ENCODE measurements at regions not wholly inside any gene's neighbourhood (a gene's known extent, or its start where the extent isn't known, plus 50 kb on each side); places are given as distances from the start of the nearest gene placed in this dataset.

DNA sequence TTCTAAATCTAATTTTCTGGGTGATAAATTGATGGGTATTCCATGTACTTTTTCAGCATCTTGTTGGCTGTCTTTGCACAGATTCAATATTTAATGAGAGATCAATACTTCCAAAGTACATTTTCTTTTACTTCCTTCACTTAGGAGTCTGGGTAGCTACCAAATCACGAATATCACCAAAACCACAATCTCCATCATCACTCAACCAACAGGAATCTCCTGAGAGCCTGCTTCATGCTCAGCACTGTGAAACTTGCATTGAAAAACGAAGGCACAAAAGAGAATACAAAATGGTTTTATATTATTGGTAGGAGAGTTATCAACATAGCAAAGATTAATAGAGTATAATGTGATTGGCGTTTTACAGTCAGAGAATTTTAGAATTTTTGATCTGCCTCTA lies 261.5 kb upstream of the DSEL start:
- no peaks in the 10 kb centered on the region for H3K36me3 ChIP-seq (ENCODE audit: control insufficient read depth in 2 of 4, insufficient read depth in 4 of 4, low read length in 3 of 4)
- H2BK120ac ChIP-seq (replicated peaks; ENCODE audit: low read depth, low read length), result no peak overlapping the region
- H3K27ac ChIP-seq (ENCODE audit: low read depth, low read length), result no peak overlapping the region
- no peak overlapping the region for H3K14ac ChIP-seq (ENCODE audit: insufficient read length)
- no peak overlapping the region for H2BK20ac ChIP-seq (ENCODE audit: low read length)
- no peak overlapping the region for H2BK12ac ChIP-seq (ENCODE audit: low read depth, low read length)
- no peak overlapping the region for H2BK5ac ChIP-seq (ENCODE audit: low read depth, low read length)
- H3K4me3 ChIP-seq (ENCODE audit: extremely low read depth in 1 of 4, insufficient read depth in 2 of 4, low read depth in 3 of 4, low read length in 4 of 4), result no peak overlapping the region
- H4K20me1 ChIP-seq (replicated peaks in 1 of 2; ENCODE audit: control insufficient read depth in 1 of 2, insufficient read depth in 2 of 2, low read length in 2 of 2), result no peaks in the 10 kb centered on the region
- H4K8ac ChIP-seq (ENCODE audit: extremely low read depth, insufficient read depth, low read length), result no peak overlapping the region
- 87 to 100% methylated on average over 1 to 3 of the region's 3 CpGs for WGBS, 2 experiments (ENCODE audit: extremely low coverage in 1 of 2, insufficient coverage in 1 of 2, insufficient read length in 1 of 2, insufficient replicate concordance in 2 of 2, low coverage in 1 of 2, low lambda C conversion rate in 2 of 2, missing lambda C conversion rate in 1 of 2)
- no peak overlapping the region for H2BK15ac ChIP-seq (ENCODE audit: low read length)
- no peaks in the 10 kb centered on the region for H3K4me1 ChIP-seq (replicated peaks in 1 of 4; ENCODE audit: control insufficient read depth in 3 of 4, insufficient read depth in 4 of 4, low read length in 3 of 4)
- H3K9ac ChIP-seq (replicated peaks in 1 of 4; ENCODE audit: extremely low read depth in 1 of 4, low read depth in 3 of 4, low read length in 3 of 4), result no peak overlapping the region
- H2AK5ac ChIP-seq (ENCODE audit: low read depth, low read length), result no peak overlapping the region
- H4K91ac ChIP-seq (replicated peaks; ENCODE audit: insufficient read length, low read length), result no peak overlapping the region
- no peaks in the 10 kb centered on the region for H3K79me2 ChIP-seq (ENCODE audit: control insufficient read depth in 1 of 2, insufficient read depth in 2 of 2, low read length in 2 of 2)
- H4K5ac ChIP-seq (ENCODE audit: insufficient read length, low read depth, low read length), result no peak overlapping the region
- no peak overlapping the region for H3K56ac ChIP-seq (replicated peaks; ENCODE audit: insufficient read length, low read depth, low read length)
- no peaks in the 10 kb centered on the region for H3K23me2 ChIP-seq (ENCODE audit: low read depth, low read length)
- no peak for TF ChIP-seq RBBP5 (IDR thresholded peaks at IDR 0.05; ENCODE audit: borderline replicate concordance, low read depth, low read length)
- TF ChIP-seq, protein P1, sequence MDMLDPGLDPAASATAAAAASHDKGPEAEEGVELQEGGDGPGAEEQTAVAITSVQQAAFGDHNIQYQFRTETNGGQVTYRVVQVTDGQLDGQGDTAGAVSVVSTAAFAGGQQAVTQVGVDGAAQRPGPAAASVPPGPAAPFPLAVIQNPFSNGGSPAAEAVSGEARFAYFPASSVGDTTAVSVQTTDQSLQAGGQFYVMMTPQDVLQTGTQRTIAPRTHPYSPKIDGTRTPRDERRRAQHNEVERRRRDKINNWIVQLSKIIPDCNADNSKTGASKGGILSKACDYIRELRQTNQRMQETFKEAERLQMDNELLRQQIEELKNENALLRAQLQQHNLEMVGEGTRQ (IDR thresholded peaks at IDR 0.05; ENCODE audit: low read length), result no peak
- TF ChIP-seq MAFK (IDR thresholded peaks at IDR 0.05; ENCODE audit: low read depth, low read length), result no peak
- TF ChIP-seq ATF2 (IDR thresholded peaks at IDR 0.05; ENCODE audit: low read length), result no peak
- no peak for TF ChIP-seq CHD2 (IDR thresholded peaks at IDR 0.05; ENCODE audit: low read length)
- no peak for TF ChIP-seq SIX5 (IDR thresholded peaks at IDR 0.05; ENCODE audit: low read depth, low read length)
- H3K4ac ChIP-seq (replicated peaks; ENCODE audit: insufficient read length, low read depth, low read length), result no peak overlapping the region
- ChIA-PET POLR2A (ENCODE audit: partially characterized antibody) (no interaction called here), CTCF (ENCODE audit: partially characterized antibody) (no interaction called here)
- DNase-seq (ENCODE audit: low read depth in 1 of 2, low spot score in 2 of 2) (no peak), FAIRE-seq (no peak)
- H3K23ac ChIP-seq (ENCODE audit: insufficient read length), result no peak overlapping the region
- H2AFZ ChIP-seq (ENCODE audit: low read length), result no peak overlapping the region
- H3K4me2 ChIP-seq (ENCODE audit: insufficient read depth in 1 of 2, low read depth in 2 of 2, low read length in 2 of 2), result no peak overlapping the region
- H3K9me3 ChIP-seq (ENCODE audit: insufficient read depth in 2 of 2, low read depth in 1 of 2, low read length in 1 of 2), result no peaks in the 10 kb centered on the region
- H3K79me1 ChIP-seq (ENCODE audit: low read depth, low read length), result no peaks in the 10 kb centered on the region
- no peaks in the 10 kb centered on the region for H3K27me3 ChIP-seq (replicated peaks in 1 of 4; ENCODE audit: control insufficient read depth in 3 of 4, extremely low read depth in 1 of 4, insufficient read depth in 3 of 4, low read length in 3 of 4)
- H3K18ac ChIP-seq (ENCODE audit: extremely low read depth, low read length), result no peak overlapping the region
